H1 (cell line): ENCODE measurements at regions not wholly inside any gene's neighbourhood (a gene's known extent, or its start where the extent isn't known, plus 50 kb on each side); places are given as distances from the start of the nearest gene placed in this dataset.

Source experiments
- CTCF ChIA-PET: fragments of 300-600 bp; sonication (Branson Sonifier 250); formaldehyde crosslinking; loops from one replicate; lab custom pipeline; 2021; ENCODE audit not compliant: partially characterized antibody; lab: Charles Lee
- POLR2A ChIA-PET: fragments of 300-600 bp; sonication (Branson Sonifier 250); formaldehyde crosslinking; loops from one replicate; lab custom pipeline; 2021; ENCODE audit warnings: inconsistent platforms; ENCODE audit not compliant: partially characterized antibody; lab: Charles Lee
- DNase-seq, 2 experiments: peaks; one replicate each; pipeline versions ENCODE4 v3.0.0 to v3.0.0-alpha.2; 2010 to 2022; ENCODE audit warnings: low spot score in 2 of 2, low read depth in 1 of 2, mixed read lengths in 1 of 2
- FAIRE-seq: peaks from 2 replicates; lab custom pipeline; 2011; peaks lifted over from hg19 to GRCh38; lab: Jason Lieb, UNC
- H2AFZ ChIP-seq: 2 replicates; pipeline ENCODE4 v1.8.1; 2012; ENCODE audit warnings: low read length, inconsistent platforms
- H2AK5ac ChIP-seq: 2 replicates; pipeline ENCODE4 v1.6.1; 2013; ENCODE audit warnings: low read depth, low read length
- H2BK120ac ChIP-seq: replicated peaks from 2 replicates; pipeline ENCODE3; 2013; ENCODE audit warnings: low read depth, low read length, inconsistent platforms
- H2BK12ac ChIP-seq: 2 replicates; pipeline ENCODE4 v1.6.1; 2013; ENCODE audit warnings: low read depth, low read length
- H2BK15ac ChIP-seq: 2 replicates; pipeline ENCODE4 v1.6.1; 2013; ENCODE audit warnings: low read length
- H2BK20ac ChIP-seq: 2 replicates; pipeline ENCODE4 v1.6.1; 2013; ENCODE audit warnings: low read length
- H2BK5ac ChIP-seq: 2 replicates; pipeline ENCODE4 v1.6.1; 2013; ENCODE audit warnings: low read depth, low read length
- H3K14ac ChIP-seq: 2 replicates; pipeline ENCODE4 v1.6.1; 2013; ENCODE audit warnings: inconsistent platforms; ENCODE audit not compliant: insufficient read length
- H3K18ac ChIP-seq: 2 replicates; pipeline ENCODE4 v1.6.1; 2013; ENCODE audit warnings: low read length; ENCODE audit errors: extremely low read depth
- H3K23ac ChIP-seq: 2 replicates; pipeline ENCODE4 v1.6.1; 2013; ENCODE audit warnings: inconsistent platforms; ENCODE audit not compliant: insufficient read length
- H3K23me2 ChIP-seq: 2 replicates; pipeline ENCODE4 v1.6.1; 2013; ENCODE audit warnings: low read depth, low read length
- H3K27ac ChIP-seq: 2 replicates; pipeline ENCODE4 v1.6.1; 2011; ENCODE audit warnings: low read depth, low read length, inconsistent platforms
- H3K27me3 ChIP-seq, 4 experiments: replicated peaks in 1 of 4; 1 replicate in 1 of 4; 2 replicates in 3 of 4; pipeline versions ENCODE4 v1.6.1 to v1.8.1; 2011 to 2013; ENCODE audit warnings: low read length in 3 of 4, mild to moderate bottlenecking in 3 of 4, inconsistent platforms in 2 of 4, mixed read lengths in 2 of 4, moderate library complexity in 1 of 4; ENCODE audit not compliant: control insufficient read depth in 3 of 4, insufficient read depth in 3 of 4; ENCODE audit errors: extremely low read depth in 1 of 4
- H3K36me3 ChIP-seq, 4 experiments: 2 replicates each; pipeline versions ENCODE4 v1.6.1 to v1.8.1; 2011 to 2013; ENCODE audit warnings: mild to moderate bottlenecking in 4 of 4, low read length in 3 of 4, moderate library complexity in 2 of 4, control low read depth in 1 of 4, inconsistent platforms in 1 of 4; ENCODE audit not compliant: insufficient read depth in 4 of 4, control insufficient read depth in 2 of 4
- H3K4ac ChIP-seq: replicated peaks from 2 replicates; pipeline ENCODE3; 2013; ENCODE audit warnings: low read length, low read depth, mixed read lengths, inconsistent platforms; ENCODE audit not compliant: insufficient read length
- H3K4me1 ChIP-seq, 4 experiments: replicated peaks in 1 of 4; 1 replicate in 1 of 4; 2 replicates in 3 of 4; pipeline versions ENCODE4 v1.6.1 to v1.8.1; 2011 to 2013; ENCODE audit warnings: low read length in 3 of 4, inconsistent platforms in 2 of 4, mixed read lengths in 1 of 4; ENCODE audit not compliant: insufficient read depth in 4 of 4, control insufficient read depth in 3 of 4
- H3K4me2 ChIP-seq, 2 experiments: 2 replicates each; pipeline versions ENCODE4 v1.6.1 to v1.8.1; 2011 to 2013; ENCODE audit warnings: low read depth in 2 of 2, low read length in 2 of 2, control low read depth in 1 of 2, inconsistent platforms in 1 of 2, mild to moderate bottlenecking in 1 of 2; ENCODE audit not compliant: insufficient read depth in 1 of 2
- H3K4me3 ChIP-seq, 4 experiments: fragments of 200-600, 300-600 bp in 1 of 4; sonication (generic), shearing (Covaris generic), sonication (Bioruptor Twin) in 1 of 4; 2 replicates each; pipeline versions ENCODE4 v1.5.1 to v1.8.1; 2011 to 2016; ENCODE audit warnings: low read length in 4 of 4, low read depth in 3 of 4, control low read depth in 2 of 4, inconsistent platforms in 2 of 4, mild to moderate bottlenecking in 2 of 4, mixed read lengths in 1 of 4, moderate library complexity in 1 of 4; ENCODE audit not compliant: insufficient read depth in 2 of 4; ENCODE audit errors: extremely low read depth in 1 of 4
- H3K56ac ChIP-seq: replicated peaks from 2 replicates; pipeline ENCODE3; 2013; ENCODE audit warnings: low read depth, mild to moderate bottlenecking, mixed read lengths, low read length, inconsistent platforms; ENCODE audit not compliant: insufficient read length
- H3K79me1 ChIP-seq: 2 replicates; pipeline ENCODE4 v1.6.1; 2013; ENCODE audit warnings: low read depth, low read length, control low read depth
- H3K79me2 ChIP-seq, 2 experiments: 2 replicates each; pipeline versions ENCODE4 v1.6.1 to v1.8.1; 2012 to 2013; ENCODE audit warnings: low read length in 2 of 2, mild to moderate bottlenecking in 2 of 2, inconsistent platforms in 1 of 2; ENCODE audit not compliant: insufficient read depth in 2 of 2, control insufficient read depth in 1 of 2
- H3K9ac ChIP-seq, 4 experiments: replicated peaks in 1 of 4; 1 replicate in 1 of 4; 2 replicates in 3 of 4; pipeline versions ENCODE4 v1.6.1 to v1.8.1; 2011 to 2013; ENCODE audit warnings: low read depth in 3 of 4, low read length in 3 of 4, control low read depth in 2 of 4, mild to moderate bottlenecking in 2 of 4, moderate library complexity in 2 of 4, inconsistent platforms in 1 of 4; ENCODE audit errors: extremely low read depth in 1 of 4
- H3K9me3 ChIP-seq, 2 experiments: 2 replicates each; pipeline versions ENCODE4 v1.6.1 to v1.8.1; 2012 to 2013; ENCODE audit warnings: mild to moderate bottlenecking in 2 of 2, moderate library complexity in 2 of 2, control low read depth in 1 of 2, inconsistent platforms in 1 of 2, low read depth in 1 of 2, low read length in 1 of 2, mixed read lengths in 1 of 2; ENCODE audit not compliant: insufficient read depth in 2 of 2
- H4K20me1 ChIP-seq, 2 experiments: replicated peaks in 1 of 2; 2 replicates each; pipeline versions ENCODE3 to v1.8.1; 2011 to 2013; ENCODE audit warnings: inconsistent platforms in 2 of 2, low read length in 2 of 2, mild to moderate bottlenecking in 1 of 2; ENCODE audit not compliant: insufficient read depth in 2 of 2, control insufficient read depth in 1 of 2
- H4K5ac ChIP-seq: 2 replicates; pipeline ENCODE4 v1.6.1; 2013; ENCODE audit warnings: low read length, low read depth, mixed read lengths, inconsistent platforms; ENCODE audit not compliant: insufficient read length
- H4K8ac ChIP-seq: 2 replicates; pipeline ENCODE4 v1.8.0; 2013; ENCODE audit warnings: mild to moderate bottlenecking, moderate library complexity, low read length, inconsistent platforms; ENCODE audit not compliant: insufficient read depth; ENCODE audit errors: extremely low read depth
- H4K91ac ChIP-seq: replicated peaks from 2 replicates; pipeline ENCODE3; 2013; ENCODE audit warnings: low read length, mixed read lengths, inconsistent platforms; ENCODE audit not compliant: insufficient read length
- EZH2 ChIP-seq: fragments of 200-600 bp; sonication (generic); IDR thresholded peaks from 2 replicates; pipeline ENCODE4 v1.7.1; 2012; ENCODE audit warnings: low read depth, mild to moderate bottlenecking, moderate library complexity, low read length, inconsistent platforms; ENCODE audit not compliant: severe bottlenecking
- GABPA ChIP-seq: IDR thresholded peaks from 2 replicates; pipeline ENCODE4 v1.6.1; 2011; ENCODE audit warnings: mild to moderate bottlenecking, low read length, moderate library complexity, borderline replicate concordance; ENCODE audit not compliant: insufficient read depth
- WGBS, 2 experiments: shearing (Covaris generic) in 1 of 2; methylation state at CpG; one replicate each; pipeline versions ENCODE4 v1.1.6 to v1.1.7; 2013 to 2015; ENCODE audit warnings: low lambda C conversion rate in 2 of 2, mixed read lengths in 2 of 2, inconsistent platforms in 1 of 2, low coverage in 1 of 2, missing lambda C conversion rate in 1 of 2; ENCODE audit not compliant: insufficient replicate concordance in 2 of 2, insufficient coverage in 1 of 2, insufficient read length in 1 of 2; ENCODE audit errors: extremely low coverage in 1 of 2, missing lambda C conversion rate in 1 of 2; 5-methylcytosine and 5-hydroxymethylcytosine counted together

DNA sequence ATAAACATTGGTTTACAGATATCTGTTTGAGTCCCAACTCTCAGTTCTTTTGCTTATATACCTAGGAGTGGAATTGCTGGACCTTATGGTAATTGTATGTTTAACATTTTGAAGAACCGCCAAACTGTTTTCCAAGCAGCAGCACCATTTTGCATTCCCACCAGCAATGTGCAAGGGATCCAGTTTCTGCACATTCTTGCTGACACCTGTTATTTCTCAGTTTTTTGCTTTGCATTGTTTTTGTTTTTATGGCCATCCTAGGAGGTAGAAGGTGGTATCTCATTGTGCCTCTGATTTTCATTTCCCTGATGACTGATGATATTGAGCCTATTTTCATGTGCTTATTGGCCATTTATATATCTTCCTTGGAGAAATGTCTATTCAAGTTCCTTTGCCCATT, 71.2 kb downstream of the MCFD2 start:
- FAIRE-seq: no peak
- H3K14ac ChIP-seq: no peak overlapping the region
- TF ChIP-seq GABPA: no peak
- TF ChIP-seq EZH2: no peak

More for the DNA sequence above, 71.2 kb downstream of the MCFD2 start:
- Histone ChIP-seq H3K79me1 (no peaks in the 10 kb centered on the region), H4K5ac (no peak overlapping the region), H3K4me1 (peaks cover 0 to 2% (median 0%) of the 10 kb centered on the region in 4 experiments; a peak in 1 of 7 replicates), H2AFZ (no peak overlapping the region), H3K9ac (no peak overlapping the region), H4K20me1 (no peaks in the 10 kb centered on the region), H2BK5ac (no peak overlapping the region), H3K36me3 (no peaks in the 10 kb centered on the region), H3K23ac (no peak overlapping the region), H2AK5ac (no peak overlapping the region), H3K4me3 (no peak overlapping the region), H3K4ac (no peak overlapping the region), H3K4me2 (no peak overlapping the region), H3K9me3 (no peaks in the 10 kb centered on the region), H3K18ac (no peak overlapping the region), H2BK120ac (no peak overlapping the region), H3K27ac (no peak overlapping the region), H4K91ac (no peak overlapping the region), H3K79me2 (no peaks in the 10 kb centered on the region), H4K8ac (no peak overlapping the region), H3K27me3 (no peaks in the 10 kb centered on the region), H2BK12ac (no peak overlapping the region), H2BK20ac (no peak overlapping the region), H3K23me2 (no peaks in the 10 kb centered on the region), H3K56ac (no peak overlapping the region), H2BK15ac (no peak overlapping the region)
- no peak for DNase-seq
- CTCF ChIA-PET: no interaction called here
- POLR2A ChIA-PET: no interaction called here
- WGBS, 2 experiments: 70% methylated on average over 1 of the region's 1 CpG; no CpG with 5 or more reads in 1 of the 2 experiments
